Tibial artery (tissue), 4 donors: ENCODE measurements at regions not wholly inside any gene's neighbourhood (a gene's known extent, or its start where the extent isn't known, plus 50 kb on each side); places are given as distances from the start of the nearest gene placed in this dataset.

ENCODE experiments used
- DNase-seq, 2 donors: peaks; one replicate each; pipeline ENCODE4 v3.0.0-alpha.2; 2019
- H3K27ac ChIP-seq, 2 donors: fragments of 200-600 bp; sonication (generic) in 1 of 2; 1 replicate in 1 of 2; 2 replicates in 1 of 2; pipeline ENCODE4 v1.5.1; 2018 to 2019; ENCODE audit warnings: mild to moderate bottlenecking in 1 of 2
- H3K27me3 ChIP-seq, 2 donors: fragments of 200-600 bp; sonication (generic) in 1 of 2; one replicate each; pipeline versions ENCODE4 v1.5.1 to v1.6.0; 2016 to 2019
- H3K36me3 ChIP-seq, 3 donors: fragments of 200-600 bp; sonication (generic) in 2 of 3; one replicate each; pipeline ENCODE4 v1.5.1; 2016 to 2019; ENCODE audit warnings: mild to moderate bottlenecking in 2 of 3
- H3K4me1 ChIP-seq, 4 donors: fragments of 200-600 bp; sonication (generic) in 2 of 4; 1 replicate in 3 of 4; 2 replicates in 1 of 4; pipeline ENCODE4 v1.5.1; 2016 to 2019
- H3K4me3 ChIP-seq, 2 donors: fragments of 200-600 bp; sonication (generic) in 1 of 2; 1 replicate in 1 of 2; 2 replicates in 1 of 2; pipeline ENCODE4 v1.5.1; 2018 to 2019; ENCODE audit warnings: mild to moderate bottlenecking in 2 of 2
- H3K9me3 ChIP-seq, 3 donors: fragments of 200-600 bp; sonication (generic) in 1 of 3; one replicate each; pipeline ENCODE4 v1.5.1; 2016 to 2019
- CTCF ChIP-seq, 2 experiments: fragments of 200-600 bp in 1 of 2; fragments of 450-650 bp in 1 of 2; IDR thresholded peaks; one replicate each; pipeline ENCODE4 v1.5.1; 2017 to 2019; ENCODE audit warnings: antibody characterized with exemption in 2 of 2, mild to moderate bottlenecking in 1 of 2, moderate library complexity in 1 of 2
- intact Hi-C: fragments of 100-400 bp; cut with DNase I; formaldehyde crosslinking; loops from one replicate; pipeline ENCODE4 v1.15.0; 2023; ENCODE audit warnings: low total_unique reads

- TF ChIP-seq CTCF (IDR thresholded peaks at IDR 0.05) = no peak
- Histone ChIP-seq H3K4me1 (peaks cover 0 to 6% (median 0%) of the 10 kb centered on the region in 4 donors), H3K27me3 (no peaks in the 10 kb centered on the region), H3K27ac (no peak overlapping the region), H3K4me3 (no peak overlapping the region), H3K9me3 (peaks cover 0 to 4% (median 0%) of the 10 kb centered on the region in 3 donors), H3K36me3 (no peaks in the 10 kb centered on the region)
- DNase-seq = no peak
- intact Hi-C loops = loop anchor here (5.0 kb wide), 2 partner anchors 128 to 353 kb away; partner anchors contain the start of genes CDYL and RPP40
These were observed 126.5 kb upstream of the CDYL start for GRCh38 chr6:4649728-4650127.

- intact Hi-C loops = loop anchor here (5.0 kb wide), 1 partner anchor 130 kb away; the partner anchor contains the start of gene CDYL
- DNase-seq = peak; percentile 74 to 92
- Histone ChIP-seq H3K36me3 (no peaks in the 10 kb centered on the region), H3K9me3 (peaks cover 0 to 4% (median 0%) of the 10 kb centered on the region in 3 donors), H3K27ac (peak overlapping the region; percentile 49 to 69), H3K27me3 (no peaks in the 10 kb centered on the region), H3K4me1 (peaks cover 0 to 6% (median 0%) of the 10 kb centered on the region in 4 donors), H3K4me3 (peak overlapping the region; percentile 36 to 43)
- no peak for TF ChIP-seq CTCF (IDR thresholded peaks at IDR 0.05)
These were observed 128.5 kb upstream of the CDYL start for GRCh38 chr6:4647414-4648365.

GRCh38 chr6:4645713-4646360 is 130.4 kb upstream of the CDYL start:
- no peak for DNase-seq
- no peak for TF ChIP-seq CTCF (IDR thresholded peaks at IDR 0.05)
- Histone ChIP-seq H3K4me3 (no peak overlapping the region), H3K9me3 (no peaks in the 10 kb centered on the region), H3K36me3 (no peaks in the 10 kb centered on the region), H3K27ac (no peak overlapping the region), H3K27me3 (no peaks in the 10 kb centered on the region), H3K4me1 (peaks cover 0 to 6% (median 0%) of the 10 kb centered on the region in 4 donors)
- intact Hi-C loops = loop anchor here (5.0 kb wide), 1 partner anchor 131 kb away; the partner anchor contains the start of gene CDYL

- DNase-seq = no peak
- TF ChIP-seq CTCF (IDR thresholded peaks at IDR 0.05) = no peak
- Histone ChIP-seq H3K27ac (no peak overlapping the region), H3K9me3 (no peaks in the 10 kb centered on the region), H3K36me3 (no peaks in the 10 kb centered on the region), H3K27me3 (no peaks in the 10 kb centered on the region), H3K4me1 (peaks cover 0 to 6% (median 0%) of the 10 kb centered on the region in 4 donors), H3K4me3 (no peak overlapping the region)
- intact Hi-C loops = loop anchor here (5.0 kb wide), 1 partner anchor 132 kb away; the partner anchor contains the start of gene CDYL
These were observed 131.2 kb upstream of the CDYL start for GRCh38 chr6:4644996-4645395.

GRCh38 chr6:4641461-4641860 is 134.7 kb upstream of the CDYL start:
- Histone ChIP-seq H3K27ac (no peak overlapping the region), H3K36me3 (no peaks in the 10 kb centered on the region), H3K4me1 (no peaks in the 10 kb centered on the region), H3K27me3 (no peaks in the 10 kb centered on the region), H3K9me3 (no peaks in the 10 kb centered on the region), H3K4me3 (no peak overlapping the region)
- intact Hi-C loops = no loop called here
- TF ChIP-seq CTCF (IDR thresholded peaks at IDR 0.05) = no peak
- no peak for DNase-seq
